GM19468 (cell line): ENCODE measurements at regions not wholly inside any gene's neighbourhood (a gene's known extent, or its start where the extent isn't known, plus 50 kb on each side); places are given as distances from the start of the nearest gene placed in this dataset.

Experiments used
- ATAC-seq: cut with Tn5 transposase; IDR thresholded peaks from one replicate; pipeline ENCODE4 v1.9.1; 2021; ENCODE audit warnings: mild to moderate bottlenecking, moderate library complexity, moderate number of reproducible peaks; ENCODE audit not compliant: unreplicated experiment; ENCODE audit errors: extremely low read depth

DNA sequence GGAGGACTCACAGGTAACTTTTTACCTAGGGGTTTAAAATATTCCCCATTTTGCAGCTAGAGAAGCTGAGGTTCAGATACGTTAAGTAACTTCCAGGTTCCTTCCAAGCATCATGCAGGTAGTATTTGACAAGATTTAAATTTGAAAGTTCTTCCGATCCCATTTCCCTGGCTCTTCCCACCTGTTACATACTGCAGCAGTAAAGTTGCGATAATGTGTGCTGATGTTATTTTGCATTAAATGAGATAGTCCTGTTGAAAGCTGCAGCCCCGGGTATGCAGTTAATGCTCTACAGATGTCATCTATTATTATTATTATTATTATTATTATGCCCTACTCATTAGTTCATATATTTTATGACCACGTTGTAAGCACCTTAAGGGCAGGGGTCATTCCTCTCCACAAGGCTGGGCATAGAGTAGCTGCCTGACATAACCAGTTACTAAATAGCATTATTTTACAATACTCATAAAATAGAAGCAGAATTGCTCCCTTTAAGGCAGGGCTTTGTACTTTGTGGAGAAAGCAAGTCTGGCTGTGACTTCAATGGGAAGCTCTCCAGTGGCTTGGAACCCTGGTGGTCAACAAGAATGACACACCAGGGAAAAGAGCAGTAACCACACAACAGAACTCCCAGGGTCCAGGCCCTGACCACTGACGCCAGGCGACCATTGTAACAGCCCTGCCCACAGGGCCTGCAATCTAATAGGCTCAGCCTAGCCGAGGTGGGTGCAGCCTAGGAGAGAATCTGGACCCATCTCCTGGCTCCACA, 90.8 kb upstream of the CALM2 start:
- no peak for ATAC-seq

DNA sequence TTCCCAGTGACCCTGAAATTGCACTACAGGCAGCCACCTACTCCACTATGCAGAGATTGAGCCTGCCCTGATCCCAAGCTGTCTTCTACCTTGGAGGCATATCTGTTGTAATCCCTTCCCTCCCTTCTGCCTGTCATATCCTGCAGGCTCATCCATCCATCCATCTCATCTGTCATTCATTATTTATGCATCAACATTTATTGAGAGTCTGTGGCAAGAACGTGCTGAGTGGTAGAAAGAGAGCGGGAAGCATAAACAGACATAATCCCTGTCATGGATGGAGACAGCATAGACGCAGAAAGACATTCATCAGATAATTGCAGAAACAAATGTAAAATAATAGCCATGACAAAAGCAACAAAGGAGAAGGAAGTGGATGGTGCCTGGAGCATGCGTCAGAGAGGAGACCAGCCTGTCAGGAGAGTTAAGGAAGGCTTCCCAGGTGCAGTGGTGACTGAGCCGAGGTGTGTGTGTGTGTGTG, 89.5 kb upstream of the CALM2 start:
- ATAC-seq = no peak

DNA sequence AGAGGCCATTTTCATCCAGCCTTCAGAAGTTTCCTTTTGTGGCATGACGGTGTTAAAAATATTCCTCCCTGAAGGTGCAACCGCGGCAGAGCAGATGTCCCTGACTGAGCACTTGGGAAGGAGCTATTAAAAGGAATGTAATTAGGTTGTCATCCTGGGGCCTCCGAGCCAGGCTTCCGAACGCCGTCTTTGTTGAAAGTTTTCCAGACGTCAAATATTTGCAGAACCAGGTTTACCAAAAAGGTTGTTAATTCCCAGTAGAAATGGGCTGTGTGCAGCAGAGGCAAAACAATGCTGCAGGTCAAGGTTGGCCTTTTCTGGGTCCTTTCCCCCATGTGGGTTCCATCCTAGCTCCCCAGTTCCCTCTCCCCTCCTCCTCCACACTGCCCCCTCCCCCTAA, 88.8 kb upstream of the CALM2 start:
- no peak for ATAC-seq

DNA sequence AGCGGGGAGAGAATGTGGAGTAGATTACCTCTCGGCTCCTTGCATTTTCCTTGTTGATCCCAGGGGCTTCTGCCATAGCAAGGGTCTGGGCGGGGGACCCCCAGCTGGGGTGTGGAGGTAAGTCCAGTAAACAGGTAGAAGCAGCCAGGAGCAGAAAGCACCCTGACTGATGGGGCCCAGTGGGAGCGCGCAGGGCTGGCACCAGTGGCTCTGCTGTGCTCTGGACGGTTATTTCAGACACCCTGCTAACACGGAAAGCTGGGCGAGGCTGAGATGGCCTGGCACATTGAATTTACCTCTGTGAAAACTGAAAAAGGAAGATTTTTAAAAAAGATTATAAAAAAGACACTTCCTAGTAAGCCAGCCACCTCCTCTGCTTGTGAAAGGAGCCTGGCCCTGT, 88.4 kb upstream of the CALM2 start:
- no peak for ATAC-seq

DNA sequence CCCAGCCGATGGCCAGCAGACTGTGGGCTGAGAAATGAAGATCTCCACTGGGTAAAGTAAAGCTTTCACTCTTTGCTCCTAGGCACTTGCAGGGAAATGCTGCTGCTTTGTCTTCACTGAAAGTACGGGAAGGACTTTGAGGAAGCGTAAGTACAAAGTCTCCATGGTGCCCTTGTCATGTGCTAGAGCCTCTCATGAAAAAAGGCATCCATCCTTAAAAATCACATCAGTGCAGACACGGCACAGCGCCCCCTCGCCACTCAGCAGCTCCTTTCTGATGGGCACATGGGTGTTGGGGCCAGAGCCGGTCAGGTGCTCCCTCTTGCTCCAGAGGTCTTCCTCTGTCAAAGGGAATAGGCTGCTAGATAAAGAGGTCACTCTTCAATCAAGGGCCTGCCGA, 87.8 kb upstream of the CALM2 start:
- ATAC-seq = no peak

DNA sequence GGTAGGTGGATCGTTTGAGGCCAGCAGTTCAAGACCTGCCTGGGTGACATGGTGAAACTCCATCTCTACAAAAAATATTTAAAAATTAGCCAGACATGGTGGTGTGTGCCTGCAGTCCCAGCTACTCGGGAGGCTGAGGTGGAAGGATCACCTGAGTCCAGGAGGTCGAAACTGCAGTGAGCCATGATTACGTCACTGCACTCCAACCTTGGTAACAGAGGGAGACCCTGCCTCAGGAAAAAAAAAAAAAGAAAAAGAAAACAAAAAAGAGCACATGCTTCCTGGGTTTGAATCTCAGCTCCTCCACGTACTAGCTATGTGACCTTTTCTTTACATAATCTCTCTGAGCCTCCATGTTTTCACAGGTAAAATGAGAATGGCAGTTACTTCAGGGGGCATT, 86.3 kb upstream of the CALM2 start:
- no peak for ATAC-seq

DNA sequence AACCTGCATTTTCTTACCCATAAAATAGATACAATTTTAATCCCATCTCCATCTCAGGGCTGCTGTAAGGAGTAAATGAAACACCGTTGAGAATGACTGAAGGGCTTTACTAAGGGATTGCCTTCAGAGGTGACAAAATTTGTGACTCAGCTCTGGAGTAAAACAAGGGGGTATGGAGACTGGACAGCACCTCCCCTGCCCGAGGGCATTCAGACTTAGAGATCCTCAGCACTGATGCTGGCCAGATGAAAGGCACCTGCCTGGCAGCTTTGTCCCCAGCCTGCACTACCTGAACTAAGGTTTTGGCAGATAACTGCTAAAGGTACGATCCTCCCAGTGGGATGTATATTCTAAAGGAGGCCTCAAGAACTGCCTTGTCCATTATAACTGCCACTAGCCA, 84.7 kb upstream of the CALM2 start:
- no peak for ATAC-seq

DNA sequence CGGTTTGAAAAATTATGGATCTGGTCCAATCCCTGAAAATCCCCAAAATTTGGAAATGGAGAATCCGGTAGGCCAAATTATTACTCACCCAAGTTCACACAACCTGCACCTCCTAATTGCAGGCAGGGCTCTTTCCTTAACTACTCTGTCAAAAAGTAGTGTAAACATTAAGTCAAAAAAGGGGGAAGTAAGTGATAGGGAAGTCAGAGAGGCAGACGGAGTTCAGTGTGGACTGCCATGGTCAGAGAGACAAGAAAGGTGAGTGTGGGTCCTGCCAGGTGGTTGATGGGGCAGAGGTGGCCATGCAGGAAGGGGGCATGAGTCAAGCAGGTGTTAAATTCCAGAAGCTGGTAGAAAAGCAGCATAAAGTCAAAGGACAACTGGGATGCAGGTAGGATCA, 83.5 kb upstream of the CALM2 start:
- ATAC-seq = no peak

DNA sequence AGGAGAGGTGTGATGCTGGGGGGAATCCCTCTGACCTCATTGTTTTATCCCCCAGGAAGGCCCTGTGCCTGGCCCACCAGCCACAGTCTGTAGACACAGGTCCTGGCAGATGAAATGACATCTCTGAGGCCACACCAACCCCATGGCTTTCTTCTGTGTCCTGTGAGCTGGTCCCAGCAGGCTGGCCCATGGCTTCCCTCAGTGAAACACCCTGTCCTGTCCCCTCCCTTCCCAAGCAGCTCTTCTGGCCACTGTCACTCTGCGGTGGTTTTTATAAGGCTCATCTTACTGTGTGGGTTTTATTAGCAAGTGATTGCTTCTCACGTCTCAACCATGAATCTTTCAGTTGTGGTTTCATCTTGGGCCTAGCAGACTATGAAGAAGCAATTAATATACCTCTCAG, 81.6 kb upstream of the CALM2 start:
- no peak for ATAC-seq

DNA sequence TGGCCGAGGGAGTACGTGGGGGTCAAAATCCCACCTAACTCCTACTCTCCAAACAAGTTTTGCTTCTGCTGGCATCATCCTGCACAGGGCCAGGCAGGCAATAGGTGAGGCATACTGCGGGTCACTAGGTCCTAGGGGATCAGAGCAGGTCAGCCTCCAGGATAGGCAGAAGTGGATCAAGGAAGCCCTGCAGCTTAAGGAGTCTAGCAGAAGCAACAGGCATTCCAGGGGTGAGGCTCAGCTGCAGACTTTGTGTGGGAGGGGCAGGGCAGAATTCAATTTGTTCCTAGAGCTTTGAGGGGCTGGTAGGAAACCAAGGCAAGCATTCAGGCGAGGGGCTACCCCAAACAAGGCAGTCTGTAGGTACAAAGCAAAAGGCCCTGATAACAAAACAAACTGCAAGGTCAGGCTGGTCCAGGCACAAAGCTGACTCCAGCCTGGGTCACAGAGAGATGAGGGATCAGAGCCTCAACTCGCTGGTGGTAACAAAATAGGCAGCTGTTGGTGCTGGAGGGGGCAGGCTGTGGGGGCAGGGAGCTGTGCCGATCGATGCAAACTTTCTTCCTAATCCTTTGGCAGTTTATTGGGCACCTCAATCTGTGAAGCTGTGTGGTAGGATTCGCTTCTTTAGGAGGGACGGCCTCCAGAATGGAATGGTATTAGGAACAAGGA, 80.2 kb upstream of the CALM2 start:
- no peak for ATAC-seq

DNA sequence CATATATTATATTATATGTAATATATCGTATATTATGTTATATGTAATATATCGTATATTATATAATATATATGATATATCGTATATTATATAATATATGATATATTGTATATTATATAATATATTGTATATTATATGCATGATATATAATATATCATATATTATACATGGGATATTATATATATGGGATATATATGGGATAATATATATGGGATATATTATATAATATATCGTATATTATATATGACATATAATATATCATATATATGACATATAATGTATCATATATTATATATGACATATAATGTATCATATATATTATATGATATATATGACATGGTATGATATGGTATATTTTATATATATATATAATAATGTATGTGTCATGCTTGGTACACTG, 79.5 kb upstream of the CALM2 start:
- ATAC-seq = no peak

DNA sequence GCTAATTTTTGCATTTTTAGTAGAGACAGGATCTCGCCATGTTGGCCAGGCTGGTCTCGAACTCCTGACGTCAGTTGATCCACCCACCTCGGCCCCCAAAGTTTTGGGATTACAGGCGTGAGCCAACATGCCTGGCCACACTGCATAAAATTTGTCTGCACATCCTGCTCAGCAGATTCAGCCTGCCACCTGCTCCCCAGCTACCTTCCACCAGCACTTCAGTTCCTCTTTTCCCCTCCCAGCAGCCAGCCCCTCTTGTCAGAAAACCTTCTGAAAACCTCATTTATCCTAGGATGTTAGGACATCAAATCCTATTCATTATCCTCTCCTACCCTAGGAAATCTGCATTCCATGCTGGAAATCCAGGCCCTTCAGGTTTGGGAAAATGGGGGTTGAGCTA, 78.2 kb upstream of the CALM2 start:
- ATAC-seq = no peak

DNA sequence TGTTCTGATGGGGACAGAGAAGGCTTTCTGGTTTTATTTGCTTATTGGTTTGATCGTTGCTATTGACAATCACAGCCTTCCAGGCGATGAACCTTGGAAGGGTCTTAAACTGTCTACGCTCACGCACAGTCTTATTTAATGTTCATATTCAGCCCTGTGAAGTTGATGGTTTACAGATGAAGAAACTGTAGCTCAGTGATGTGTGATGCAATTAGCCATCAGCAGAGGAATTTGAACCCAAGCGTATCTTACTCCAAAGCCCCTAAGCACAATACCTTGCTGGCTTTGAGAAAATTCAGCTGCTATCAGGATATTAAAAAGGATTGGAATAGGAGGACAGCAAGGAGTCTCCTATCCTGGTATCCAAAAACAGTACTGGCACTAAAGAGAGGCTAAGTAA, 77.1 kb upstream of the CALM2 start:
- no peak for ATAC-seq

DNA sequence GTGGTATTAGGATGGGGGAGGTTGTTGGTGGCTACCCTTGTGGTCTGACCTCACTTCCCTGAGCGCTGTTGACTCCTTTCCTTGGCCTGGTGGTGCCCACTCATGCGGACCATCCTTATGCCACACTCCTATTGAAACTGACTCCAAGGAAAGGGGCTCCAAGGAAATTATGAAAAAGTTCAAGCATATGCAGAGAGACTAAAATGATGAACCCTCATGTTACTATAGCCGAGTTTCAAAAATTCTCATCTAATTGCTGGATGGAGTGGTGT, 75.0 kb upstream of the CALM2 start:
- ATAC-seq = no peak

DNA sequence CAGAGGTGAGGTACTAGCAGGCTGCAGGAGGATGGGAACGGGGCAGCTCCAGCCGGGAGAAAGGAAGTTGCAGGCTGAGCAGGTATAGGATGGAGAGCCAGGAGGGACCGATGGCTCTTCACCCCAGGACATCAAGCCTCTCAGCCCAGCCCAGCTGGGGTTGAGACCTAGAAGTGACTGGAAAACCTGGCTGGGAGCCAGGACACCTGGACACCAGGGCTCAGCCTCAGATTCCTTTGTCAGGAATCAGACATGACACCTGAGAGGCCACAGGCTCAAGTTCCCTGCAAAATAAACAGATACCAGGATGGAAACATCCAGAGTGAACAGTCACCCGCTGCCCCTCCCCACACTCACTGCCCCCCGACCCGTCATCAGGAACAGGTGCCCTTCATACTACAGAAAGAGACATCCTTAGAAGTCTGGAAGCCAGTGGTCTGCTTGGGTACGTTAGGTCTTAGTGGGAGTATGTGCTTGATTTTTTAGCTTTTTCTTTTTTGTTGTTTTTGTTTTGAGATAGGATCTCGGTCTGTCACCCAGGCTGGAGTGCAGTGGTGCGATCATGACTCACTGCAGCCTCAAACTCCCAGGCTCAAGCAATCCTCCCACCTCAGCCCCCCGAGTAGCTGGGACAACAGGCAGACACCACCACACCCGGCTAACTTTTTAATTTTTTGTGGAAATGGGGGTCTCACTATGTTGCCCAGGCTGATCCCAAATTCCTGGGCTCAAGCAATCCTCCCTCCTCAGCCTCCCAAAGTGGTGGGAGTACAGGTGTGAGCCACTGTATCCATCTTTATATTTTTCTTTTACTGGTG, 74.5 kb upstream of the CALM2 start:
- ATAC-seq = no peak

DNA sequence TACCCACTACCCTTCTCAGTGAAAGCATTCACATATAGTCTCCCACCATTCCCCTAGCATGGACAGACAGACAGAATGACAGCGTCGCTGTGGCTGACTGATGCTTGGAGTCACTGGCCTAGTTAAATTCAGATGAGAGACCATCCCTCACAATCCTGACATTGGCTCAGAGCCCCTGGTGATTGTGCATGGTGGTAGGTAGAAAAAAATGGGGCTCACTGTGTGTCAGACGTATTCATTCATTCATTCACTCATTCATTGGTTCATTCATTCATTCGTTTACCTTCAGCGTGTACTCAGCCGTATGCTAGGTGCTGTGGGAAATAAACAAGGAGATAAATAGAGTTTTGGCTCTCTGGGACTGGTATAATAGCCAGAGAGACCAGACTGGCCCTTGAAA, 73.6 kb upstream of the CALM2 start:
- no peak for ATAC-seq

DNA sequence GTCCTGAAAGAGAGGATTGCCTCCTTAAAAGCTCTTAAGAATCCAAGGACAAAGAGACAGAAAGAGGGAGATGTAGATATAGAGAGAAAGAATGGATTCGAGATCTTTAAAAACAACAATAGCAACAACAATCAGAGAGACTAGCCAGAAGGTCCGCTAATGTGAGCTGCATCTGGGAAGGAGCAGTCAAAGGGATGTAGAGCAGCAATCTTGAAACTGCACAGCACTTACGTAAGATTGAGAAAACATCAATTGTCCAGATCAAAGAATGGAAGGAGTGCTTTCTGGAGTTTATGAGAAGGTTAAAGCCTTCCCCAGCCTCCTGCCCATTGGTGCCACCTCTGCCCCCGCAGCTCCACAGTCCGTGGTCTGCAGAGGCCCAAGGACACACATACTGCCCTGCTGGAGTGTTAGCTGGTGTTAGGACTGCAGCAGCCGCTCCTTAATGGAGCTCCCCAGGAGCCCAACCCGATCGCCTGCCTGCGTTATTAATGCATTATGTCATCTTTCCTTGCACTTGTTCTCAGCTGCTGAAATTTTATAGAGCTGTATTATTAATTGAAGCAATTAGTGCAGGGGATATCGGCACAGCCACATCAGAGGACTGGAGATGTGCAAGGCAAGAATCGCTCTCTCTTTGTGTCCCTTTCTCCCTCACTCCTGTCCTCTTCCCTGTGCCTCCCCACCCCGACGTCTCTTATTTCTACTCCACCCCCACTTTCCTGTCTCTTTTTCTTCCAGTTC, 73.0 kb upstream of the CALM2 start:
- ATAC-seq = no peak

DNA sequence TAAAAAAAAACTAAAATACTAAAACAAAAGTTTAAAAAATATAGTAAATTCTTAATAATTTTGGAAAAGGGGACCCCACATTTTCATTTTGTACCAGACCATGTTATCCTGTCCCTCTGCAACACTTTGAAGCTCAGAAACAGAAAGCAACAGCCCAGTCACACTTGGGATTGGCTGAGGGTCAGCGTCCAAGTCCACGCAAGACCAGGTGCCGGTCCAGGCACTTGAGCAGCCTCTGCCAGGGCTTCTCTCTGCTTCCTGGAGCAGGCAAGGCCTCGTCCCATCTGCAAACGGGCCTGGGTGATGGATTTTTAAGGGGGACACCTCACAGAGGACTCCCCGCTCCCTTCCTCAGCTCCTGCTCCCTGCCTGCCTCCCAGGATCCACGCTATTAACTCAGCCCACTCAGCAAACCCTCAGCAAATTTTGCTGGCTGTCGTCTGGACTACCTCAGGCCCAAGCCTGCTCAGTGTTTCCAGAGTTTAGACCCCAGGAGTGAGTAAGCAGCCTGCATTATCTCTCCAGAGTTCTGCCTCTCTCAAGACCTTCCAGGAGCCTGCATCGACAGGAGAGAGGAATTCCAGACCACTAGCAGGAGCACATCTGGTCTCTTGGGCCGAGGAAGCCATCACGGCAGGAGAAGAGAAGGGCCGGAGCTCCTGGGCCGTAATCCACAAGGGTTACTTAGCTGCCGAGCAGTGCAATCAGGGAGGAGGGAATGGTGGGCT, 67.4 kb upstream of the CALM2 start:
- ATAC-seq = no peak

DNA sequence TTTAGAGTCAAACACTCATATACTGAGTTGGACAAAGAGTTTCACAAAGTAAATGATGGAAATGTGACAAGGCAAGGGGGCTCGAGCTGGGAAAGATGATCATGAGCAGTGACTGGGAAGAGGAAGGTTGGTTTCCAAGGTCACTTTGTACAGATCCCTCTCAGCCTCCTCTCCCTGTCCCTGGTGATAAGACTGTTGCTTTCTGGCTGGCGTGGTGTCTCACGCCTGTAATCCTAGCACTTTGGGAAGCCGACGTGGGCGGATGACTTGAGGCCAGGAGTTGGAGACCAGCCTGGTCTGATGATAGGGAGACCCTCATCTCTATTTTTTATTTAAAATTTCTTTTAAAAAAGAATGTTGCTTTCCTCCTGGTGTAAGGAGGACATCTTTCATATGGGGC, 65.4 kb upstream of the CALM2 start:
- no peak for ATAC-seq
